ENCODE measurements at regions not wholly inside any gene's neighbourhood (a gene's known extent, or its start where the extent isn't known, plus 50 kb on each side); places are given as distances from the start of the nearest gene placed in this dataset.
"Not testable (repeated sequence)": the region's sequence is repeated elsewhere in the genome, so short reads cannot be mapped to it uniquely, and the experiment has no call there.

GRCh38 chr5:39919876-39920275 lies 495.1 kb upstream of the DAB2 start:
- Histone ChIP-seq H3K27me3 (ENCODE audit: insufficient read depth, low read length, poor library complexity) (no peaks in the 10 kb centered on the region), H3K4ac (ENCODE audit: low read depth, low read length) (no peak overlapping the region), H3K79me2 (ENCODE audit: control insufficient read depth, insufficient read depth, low read length) (no peaks in the 10 kb centered on the region), H4K5ac (ENCODE audit: low read length) (no peak overlapping the region), H3K18ac (ENCODE audit: low read length) (no peak overlapping the region), H3K56ac (ENCODE audit: low read length) (no peak overlapping the region), H3K4me2 (ENCODE audit: low read length) (no peak overlapping the region), H3K36me3 (ENCODE audit: control insufficient read depth, insufficient read depth, low read length) (no peaks in the 10 kb centered on the region), H4K8ac (ENCODE audit: low read depth, low read length) (no peak overlapping the region), H2BK15ac (replicated peaks; ENCODE audit: low read depth) (no peak overlapping the region), H3K4me1 (ENCODE audit: control insufficient read depth, low read depth, low read length) (no peaks in the 10 kb centered on the region), H3K4me3 (ENCODE audit: low read length) (no peak overlapping the region), H2BK5ac (ENCODE audit: low read length) (no peak overlapping the region), H3K23ac (ENCODE audit: low read length) (no peak overlapping the region), H3K79me1 (ENCODE audit: low read length) (no peaks in the 10 kb centered on the region), H3K9ac (ENCODE audit: low read length) (no peak overlapping the region), H3K27ac (ENCODE audit: low read depth, low read length) (no peak overlapping the region), H2AK5ac (ENCODE audit: low read length) (no peak overlapping the region), H2BK120ac (ENCODE audit: low read depth, low read length) (no peak overlapping the region)
- DNase-seq, result no peak
- WGBS (ENCODE audit: extremely low coverage, insufficient coverage, low lambda C conversion rate), result 100% methylated on average over 1 of the region's 1 CpG

- Histone ChIP-seq H3K9ac (ENCODE audit: low read length) (no peak overlapping the region), H2BK120ac (ENCODE audit: low read depth, low read length) (no peak overlapping the region), H3K36me3 (ENCODE audit: control insufficient read depth, insufficient read depth, low read length) (no peaks in the 10 kb centered on the region), H3K4me1 (ENCODE audit: control insufficient read depth, low read depth, low read length) (no peaks in the 10 kb centered on the region), H2BK15ac (replicated peaks; ENCODE audit: low read depth) (no peak overlapping the region), H3K56ac (ENCODE audit: low read length) (no peak overlapping the region), H4K8ac (ENCODE audit: low read depth, low read length) (no peak overlapping the region), H3K23ac (ENCODE audit: low read length) (no peak overlapping the region), H3K79me1 (ENCODE audit: low read length) (no peaks in the 10 kb centered on the region), H3K4ac (ENCODE audit: low read depth, low read length) (no peak overlapping the region), H3K27me3 (ENCODE audit: insufficient read depth, low read length, poor library complexity) (no peaks in the 10 kb centered on the region), H3K18ac (ENCODE audit: low read length) (no peak overlapping the region), H3K27ac (ENCODE audit: low read depth, low read length) (no peak overlapping the region), H4K5ac (ENCODE audit: low read length) (no peak overlapping the region), H3K4me3 (ENCODE audit: low read length) (no peak overlapping the region), H2BK5ac (ENCODE audit: low read length) (no peak overlapping the region), H3K4me2 (ENCODE audit: low read length) (no peak overlapping the region), H2AK5ac (ENCODE audit: low read length) (no peak overlapping the region), H3K79me2 (ENCODE audit: control insufficient read depth, insufficient read depth, low read length) (no peaks in the 10 kb centered on the region)
- DNase-seq, result no peak
Measured at GRCh38 chr5:39912906-39913305, 488.1 kb upstream of the DAB2 start.

- not testable (repeated sequence) for H3K4me1 ChIP-seq (ENCODE audit: control insufficient read depth, low read depth, low read length); H3K36me3 ChIP-seq (ENCODE audit: control insufficient read depth, insufficient read depth, low read length)
Measured at GRCh38 chr5:39907267-39907951, 482.6 kb upstream of the DAB2 start.

GRCh38 chr5:39906146-39906545 lies 481.4 kb upstream of the DAB2 start:
- no peak overlapping the region for H2BK120ac ChIP-seq (ENCODE audit: low read depth, low read length)
- no peak for DNase-seq
- no CpG with 5 or more reads among the region's 1 CpG for WGBS (ENCODE audit: extremely low coverage, insufficient coverage, low lambda C conversion rate)

More at GRCh38 chr5:39907267-39907951, 482.6 kb upstream of the DAB2 start:
- H3K27ac ChIP-seq (ENCODE audit: low read depth, low read length); H3K23ac ChIP-seq (ENCODE audit: low read length); H3K79me2 ChIP-seq (ENCODE audit: control insufficient read depth, insufficient read depth, low read length); H2BK5ac ChIP-seq (ENCODE audit: low read length); H2BK15ac ChIP-seq (replicated peaks; ENCODE audit: low read depth); H3K27me3 ChIP-seq (ENCODE audit: insufficient read depth, low read length, poor library complexity); H4K5ac ChIP-seq (ENCODE audit: low read length); H3K79me1 ChIP-seq (ENCODE audit: low read length); H3K56ac ChIP-seq (ENCODE audit: low read length); H3K4ac ChIP-seq (ENCODE audit: low read depth, low read length); H3K9ac ChIP-seq (ENCODE audit: low read length); H3K4me3 ChIP-seq (ENCODE audit: low read length); H2AK5ac ChIP-seq (ENCODE audit: low read length); H2BK120ac ChIP-seq (ENCODE audit: low read depth, low read length); H3K4me2 ChIP-seq (ENCODE audit: low read length); DNase-seq; H3K18ac ChIP-seq (ENCODE audit: low read length); H4K8ac ChIP-seq (ENCODE audit: low read depth, low read length): not testable (repeated sequence)
- WGBS (ENCODE audit: extremely low coverage, insufficient coverage, low lambda C conversion rate), result no CpG with 5 or more reads among the region's 19 CpGs

GRCh38 chr5:39905356-39905755 lies 480.6 kb upstream of the DAB2 start:
- H4K8ac ChIP-seq (ENCODE audit: low read depth, low read length), result no peak overlapping the region
- no peak overlapping the region for H3K56ac ChIP-seq (ENCODE audit: low read length)
- no peak overlapping the region for H3K4ac ChIP-seq (ENCODE audit: low read depth, low read length)
- no peak overlapping the region for H4K5ac ChIP-seq (ENCODE audit: low read length)
- H3K27ac ChIP-seq (ENCODE audit: low read depth, low read length), result no peak overlapping the region
- no peak overlapping the region for H3K18ac ChIP-seq (ENCODE audit: low read length)
- no peak overlapping the region for H3K4me3 ChIP-seq (ENCODE audit: low read length)
- H3K23ac ChIP-seq (ENCODE audit: low read length), result no peak overlapping the region
- H2BK5ac ChIP-seq (ENCODE audit: low read length), result no peak overlapping the region
- H3K9ac ChIP-seq (ENCODE audit: low read length), result no peak overlapping the region
- no peaks in the 10 kb centered on the region for H3K4me1 ChIP-seq (ENCODE audit: control insufficient read depth, low read depth, low read length)
- no CpG with 5 or more reads among the region's 4 CpGs for WGBS (ENCODE audit: extremely low coverage, insufficient coverage, low lambda C conversion rate)
- H3K27me3 ChIP-seq (ENCODE audit: insufficient read depth, low read length, poor library complexity), result no peaks in the 10 kb centered on the region
- H2AK5ac ChIP-seq (ENCODE audit: low read length), result no peak overlapping the region
- H3K79me1 ChIP-seq (ENCODE audit: low read length), result no peaks in the 10 kb centered on the region
- H3K79me2 ChIP-seq (ENCODE audit: control insufficient read depth, insufficient read depth, low read length), result no peaks in the 10 kb centered on the region
- no peaks in the 10 kb centered on the region for H3K36me3 ChIP-seq (ENCODE audit: control insufficient read depth, insufficient read depth, low read length)
- H2BK15ac ChIP-seq (replicated peaks; ENCODE audit: low read depth), result no peak overlapping the region
- H2BK120ac ChIP-seq (ENCODE audit: low read depth, low read length), result no peak overlapping the region
- no peak for DNase-seq
- no peak overlapping the region for H3K4me2 ChIP-seq (ENCODE audit: low read length)

More at GRCh38 chr5:39906146-39906545, 481.4 kb upstream of the DAB2 start:
- Histone ChIP-seq H3K4ac (ENCODE audit: low read depth, low read length) (no peak overlapping the region), H2BK15ac (replicated peaks; ENCODE audit: low read depth) (no peak overlapping the region), H3K4me1 (ENCODE audit: control insufficient read depth, low read depth, low read length) (no peaks in the 10 kb centered on the region), H3K56ac (ENCODE audit: low read length) (no peak overlapping the region), H3K27ac (ENCODE audit: low read depth, low read length) (no peak overlapping the region), H3K27me3 (ENCODE audit: insufficient read depth, low read length, poor library complexity) (no peaks in the 10 kb centered on the region), H3K9ac (ENCODE audit: low read length) (no peak overlapping the region), H3K79me1 (ENCODE audit: low read length) (no peaks in the 10 kb centered on the region), H3K79me2 (ENCODE audit: control insufficient read depth, insufficient read depth, low read length) (no peaks in the 10 kb centered on the region), H3K23ac (ENCODE audit: low read length) (no peak overlapping the region), H3K4me3 (ENCODE audit: low read length) (no peak overlapping the region), H3K4me2 (ENCODE audit: low read length) (no peak overlapping the region), H3K36me3 (ENCODE audit: control insufficient read depth, insufficient read depth, low read length) (no peaks in the 10 kb centered on the region), H3K18ac (ENCODE audit: low read length) (no peak overlapping the region), H4K8ac (ENCODE audit: low read depth, low read length) (no peak overlapping the region), H2BK5ac (ENCODE audit: low read length) (no peak overlapping the region), H2AK5ac (ENCODE audit: low read length) (no peak overlapping the region), H4K5ac (ENCODE audit: low read length) (no peak overlapping the region)

GRCh38 chr5:39902626-39903025 lies 477.8 kb upstream of the DAB2 start:
- no peak overlapping the region for H3K4me3 ChIP-seq (ENCODE audit: low read length)

More at GRCh38 chr5:39902626-39903025, 477.8 kb upstream of the DAB2 start:
- H2BK15ac ChIP-seq (replicated peaks; ENCODE audit: low read depth), result no peak overlapping the region
- no peak overlapping the region for H3K18ac ChIP-seq (ENCODE audit: low read length)
- H3K27me3 ChIP-seq (ENCODE audit: insufficient read depth, low read length, poor library complexity), result no peaks in the 10 kb centered on the region
- H3K4me2 ChIP-seq (ENCODE audit: low read length), result no peak overlapping the region
- H3K4me1 ChIP-seq (ENCODE audit: control insufficient read depth, low read depth, low read length), result no peaks in the 10 kb centered on the region
- no peak overlapping the region for H3K27ac ChIP-seq (ENCODE audit: low read depth, low read length)
- no peak overlapping the region for H2AK5ac ChIP-seq (ENCODE audit: low read length)
- no peak overlapping the region for H4K5ac ChIP-seq (ENCODE audit: low read length)
- H3K79me1 ChIP-seq (ENCODE audit: low read length), result no peaks in the 10 kb centered on the region
- no peak overlapping the region for H2BK5ac ChIP-seq (ENCODE audit: low read length)
- no peak for DNase-seq
- no peak overlapping the region for H2BK120ac ChIP-seq (ENCODE audit: low read depth, low read length)
- no peaks in the 10 kb centered on the region for H3K79me2 ChIP-seq (ENCODE audit: control insufficient read depth, insufficient read depth, low read length)
- H4K8ac ChIP-seq (ENCODE audit: low read depth, low read length), result no peak overlapping the region
- no peaks in the 10 kb centered on the region for H3K36me3 ChIP-seq (ENCODE audit: control insufficient read depth, insufficient read depth, low read length)
- no peak overlapping the region for H3K9ac ChIP-seq (ENCODE audit: low read length)
- no peak overlapping the region for H3K4ac ChIP-seq (ENCODE audit: low read depth, low read length)
- no peak overlapping the region for H3K56ac ChIP-seq (ENCODE audit: low read length)
- no CpG with 5 or more reads among the region's 2 CpGs for WGBS (ENCODE audit: extremely low coverage, insufficient coverage, low lambda C conversion rate)
- no peak overlapping the region for H3K23ac ChIP-seq (ENCODE audit: low read length)
